GM12865 (cell line): ENCODE measurements at regions not wholly inside any gene's neighbourhood (a gene's known extent, or its start where the extent isn't known, plus 50 kb on each side); places are given as distances from the start of the nearest gene placed in this dataset.
"Not testable (repeated sequence)": the region's sequence is repeated elsewhere in the genome, so short reads cannot be mapped to it uniquely, and the experiment has no call there.

Experiments
- DNase-seq: peaks from one replicate; pipeline ENCODE4 v3.0.0; 2010; ENCODE audit warnings: low read depth
- H3K4me3 ChIP-seq: 2 replicates; pipeline ENCODE4 v1.5.1; 2011; ENCODE audit warnings: mild to moderate bottlenecking, low read depth, low read length, control low read depth
- CTCF ChIP-seq: IDR thresholded peaks from 2 replicates; pipeline ENCODE4 v1.5.1; 2011; ENCODE audit warnings: low read length, control low read depth, low read depth, inconsistent platforms; ENCODE audit not compliant: insufficient read depth; ENCODE audit errors: missing control alignments

GRCh38 chrX:82528525-82528924 is 979.6 kb upstream of the POU3F4 start:
- TF ChIP-seq CTCF = no peak
- H3K4me3 ChIP-seq = no peak overlapping the region
- DNase-seq = no peak

- H3K4me3 ChIP-seq = no peak overlapping the region
- no peak for TF ChIP-seq CTCF
- DNase-seq = no peak
Measured at GRCh38 chrX:82534086-82534597, 973.9 kb upstream of the POU3F4 start.

- H3K4me3 ChIP-seq, DNase-seq: not testable (repeated sequence)
Measured at GRCh38 chrX:82537205-82537604, 970.9 kb upstream of the POU3F4 start.

GRCh38 chrX:82541822-82542221 is 966.3 kb upstream of the POU3F4 start:
- TF ChIP-seq CTCF = no peak
- no peak for DNase-seq
- H3K4me3 ChIP-seq = no peak overlapping the region

GRCh38 chrX:82552201-82552600 is 955.9 kb upstream of the POU3F4 start:
- not testable (repeated sequence) for H3K4me3 ChIP-seq, DNase-seq

GRCh38 chrX:82556588-82556987 is 951.5 kb upstream of the POU3F4 start:
- no peak overlapping the region for H3K4me3 ChIP-seq
- TF ChIP-seq CTCF = no peak
- DNase-seq = no peak

- TF ChIP-seq CTCF = no peak
- no peak overlapping the region for H3K4me3 ChIP-seq
- DNase-seq = no peak
Measured at GRCh38 chrX:82585868-82586267, 922.2 kb upstream of the POU3F4 start.

GRCh38 chrX:82589410-82589809 is 918.7 kb upstream of the POU3F4 start:
- no peak for TF ChIP-seq CTCF
- DNase-seq = no peak
- no peak overlapping the region for H3K4me3 ChIP-seq
